GM18526 (cell line): ENCODE measurements at regions not wholly inside any gene's neighbourhood (a gene's known extent, or its start where the extent isn't known, plus 50 kb on each side); places are given as distances from the start of the nearest gene placed in this dataset.

Experiments
- POLR2A ChIP-seq: IDR thresholded peaks from 3 replicates; pipeline ENCODE4 v1.6.1; 2011; ENCODE audit not compliant: insufficient read length; ENCODE audit errors: extremely low read depth

DNA sequence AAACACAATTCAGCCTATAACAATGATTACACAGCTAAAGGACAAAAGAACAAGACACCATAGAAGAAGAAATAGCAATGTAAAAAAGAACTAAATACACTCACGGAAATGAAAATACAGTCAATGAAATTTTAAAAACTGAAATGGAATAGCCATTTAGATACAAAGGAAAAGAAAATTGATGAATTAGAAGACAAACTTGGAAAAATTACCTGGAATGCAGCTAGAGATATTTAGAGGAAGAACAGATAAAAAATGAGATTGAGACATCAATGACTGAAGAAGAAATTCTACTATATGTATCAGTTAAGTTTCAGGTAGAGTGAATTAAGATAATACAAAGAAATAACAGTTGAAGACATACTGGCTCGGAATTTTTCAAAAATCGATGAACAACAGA is 430.4 kb upstream of the NR5A2 start:
- TF ChIP-seq POLR2A, result no peak

DNA sequence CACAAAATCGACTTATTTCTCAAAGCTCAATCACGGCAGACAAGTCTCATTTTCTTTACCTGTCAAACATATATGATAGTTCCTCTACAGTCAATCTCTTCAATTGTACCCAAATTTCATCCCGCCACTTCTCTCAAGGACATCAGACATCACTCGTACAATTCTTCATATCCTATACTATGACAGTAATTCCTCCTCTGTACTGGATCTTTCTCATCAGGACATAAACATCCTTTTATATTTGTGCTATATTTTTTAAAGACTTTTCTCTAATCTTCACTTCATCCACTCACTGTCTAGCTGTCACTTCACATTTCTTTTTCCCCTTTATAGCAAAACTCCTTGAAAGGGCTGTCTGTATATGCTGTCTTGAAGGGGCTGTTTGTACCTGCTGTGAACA is 419.1 kb upstream of the NR5A2 start:
- no peak for TF ChIP-seq POLR2A

DNA sequence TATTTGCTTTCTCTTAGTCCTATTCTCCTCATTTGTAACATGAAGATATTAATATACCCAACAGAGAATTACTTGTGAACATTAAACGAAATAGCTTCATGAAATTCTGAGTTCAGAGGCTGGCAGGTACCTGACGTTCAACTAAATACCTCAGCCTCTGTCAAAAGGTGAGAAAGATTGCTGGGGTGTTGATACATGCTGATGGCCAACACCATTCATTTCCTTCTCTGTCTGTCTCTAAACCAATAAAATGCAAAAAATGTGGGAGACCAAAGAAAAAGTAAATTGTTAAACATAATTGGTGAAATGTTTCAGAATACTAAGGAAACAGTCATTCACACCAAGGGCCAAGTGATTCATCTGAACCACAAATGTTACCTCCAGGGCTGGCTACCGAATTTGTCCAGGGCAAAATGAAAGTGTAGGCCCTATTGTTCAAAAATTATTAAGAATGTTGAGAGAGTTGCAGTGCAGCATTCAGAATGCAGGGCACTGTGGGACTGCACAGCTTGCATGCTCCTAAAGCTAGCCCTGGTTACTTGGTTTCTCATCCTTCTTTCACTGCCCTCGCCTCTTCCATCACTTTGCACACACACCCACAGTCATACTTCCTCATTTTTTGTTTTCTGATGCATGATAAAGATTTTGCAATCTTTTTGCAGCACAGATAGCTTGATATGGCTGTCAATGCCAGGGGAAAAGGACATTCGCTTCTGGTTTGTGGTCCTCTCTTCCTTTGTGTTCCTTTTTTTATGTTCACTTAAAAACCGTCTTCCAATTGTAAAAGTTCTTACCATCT is 414.3 kb upstream of the NR5A2 start:
- no peak for TF ChIP-seq POLR2A

DNA sequence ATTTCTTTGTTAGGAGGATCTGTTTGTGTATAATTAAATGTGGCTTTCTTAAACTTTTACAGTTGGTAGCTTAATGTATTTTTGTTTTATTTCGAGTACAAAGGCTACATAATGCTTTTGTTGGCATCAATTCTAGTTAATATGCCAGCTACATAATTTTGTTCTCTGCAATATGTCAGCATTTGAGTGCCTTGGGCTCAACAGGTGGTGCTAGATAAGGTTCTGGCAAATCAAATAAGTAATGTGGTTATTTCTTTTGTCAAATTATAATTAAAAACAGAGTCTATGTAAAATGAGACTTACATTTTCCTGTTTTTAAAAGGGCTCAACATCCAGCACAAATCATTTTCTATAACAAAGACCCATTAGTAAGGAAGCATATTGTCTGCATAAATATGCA is 410.6 kb upstream of the NR5A2 start:
- TF ChIP-seq POLR2A, result no peak

DNA sequence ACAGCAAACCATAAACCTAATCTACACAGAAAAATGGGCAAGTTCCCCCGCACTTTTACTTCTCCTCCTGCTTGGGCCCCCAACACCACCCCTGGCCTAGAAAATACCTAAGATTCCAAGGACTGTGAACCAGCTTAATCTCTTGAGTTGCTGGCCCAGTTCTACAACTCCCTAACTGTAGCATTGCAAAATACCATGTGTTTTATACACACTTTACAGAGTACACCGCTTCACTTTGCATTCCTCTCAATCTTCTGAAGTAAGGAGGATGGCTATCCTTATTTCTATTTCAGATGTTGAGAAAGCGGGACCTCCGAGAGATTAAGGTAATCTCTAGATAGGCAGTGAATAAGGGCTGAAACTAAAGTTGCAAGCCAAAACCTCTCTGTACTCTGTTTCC is 408.3 kb upstream of the NR5A2 start:
- no peak for TF ChIP-seq POLR2A

DNA sequence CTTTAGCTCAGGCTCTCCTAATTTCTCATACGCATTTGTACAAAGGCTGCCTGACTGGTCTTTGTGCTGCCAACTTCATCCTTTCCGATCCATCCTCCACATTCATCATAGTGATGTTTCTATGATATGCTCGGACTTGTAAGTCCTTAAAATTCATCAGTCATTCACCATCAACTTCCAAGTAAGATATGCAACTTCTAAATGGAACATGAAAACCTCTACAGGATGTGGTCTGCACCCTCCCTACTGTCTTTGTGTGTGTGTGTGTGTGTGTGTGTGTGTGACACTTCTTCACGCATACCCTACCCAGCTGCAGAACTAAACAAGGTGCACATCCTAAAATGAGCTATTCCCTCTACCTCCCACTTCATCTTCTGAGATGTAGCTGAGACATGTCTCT is 397.9 kb upstream of the NR5A2 start:
- no peak for TF ChIP-seq POLR2A

DNA sequence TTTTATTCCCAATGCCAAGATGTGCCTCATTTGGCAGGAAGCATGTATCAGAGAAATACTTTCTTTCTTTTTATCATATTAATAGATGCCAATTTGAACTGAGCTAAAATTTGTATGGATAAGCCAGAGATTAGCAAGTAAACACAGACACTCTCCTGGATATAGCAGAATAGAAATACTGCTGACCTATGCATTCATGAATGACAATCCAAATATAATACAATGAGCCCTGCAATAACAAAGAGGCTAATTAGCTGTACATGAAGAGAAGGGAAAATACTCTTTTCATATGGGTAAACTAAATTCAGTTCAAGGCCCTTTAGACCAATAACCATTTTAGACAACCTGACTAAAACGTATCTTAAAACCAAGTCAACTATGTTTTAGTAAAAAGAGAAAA is 388.1 kb upstream of the NR5A2 start:
- TF ChIP-seq POLR2A, result no peak

DNA sequence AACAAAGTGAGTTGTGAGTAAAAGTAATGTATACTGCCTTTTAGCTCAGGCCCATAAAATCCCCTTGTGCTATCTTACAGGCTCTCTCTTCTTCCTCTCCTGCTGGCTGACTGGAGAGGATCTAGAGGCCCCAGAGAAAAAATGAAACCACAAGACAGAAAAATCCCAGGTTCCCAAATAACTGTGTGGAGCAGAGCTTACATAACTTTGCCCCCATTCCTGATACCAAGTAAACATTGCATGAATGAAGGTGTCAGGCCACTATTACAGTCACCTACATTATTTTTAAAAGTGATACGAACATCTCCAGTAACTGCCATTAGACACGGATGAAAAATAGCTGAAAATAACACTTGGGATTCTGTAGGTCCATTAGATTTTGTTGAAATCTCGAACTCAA is 386.0 kb upstream of the NR5A2 start:
- TF ChIP-seq POLR2A, result no peak

DNA sequence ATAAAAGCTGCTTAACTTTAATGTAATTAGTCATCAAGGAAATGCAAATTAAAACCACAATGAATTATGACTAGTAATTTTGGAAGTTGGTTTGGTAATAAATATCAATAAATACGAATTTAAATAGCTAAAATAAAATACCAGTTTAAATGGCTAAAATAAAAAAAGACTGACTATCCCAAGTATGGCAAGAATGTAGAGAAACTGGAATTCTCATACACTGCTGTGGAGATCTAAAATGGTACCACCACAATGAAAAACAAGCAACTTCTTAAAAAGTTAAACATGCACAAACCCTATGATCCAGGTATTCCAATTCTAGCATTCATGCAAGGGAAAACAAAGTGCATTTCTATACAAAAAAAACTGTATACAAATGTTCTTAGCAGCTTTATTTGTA is 382.6 kb upstream of the NR5A2 start:
- TF ChIP-seq POLR2A, result no peak

DNA sequence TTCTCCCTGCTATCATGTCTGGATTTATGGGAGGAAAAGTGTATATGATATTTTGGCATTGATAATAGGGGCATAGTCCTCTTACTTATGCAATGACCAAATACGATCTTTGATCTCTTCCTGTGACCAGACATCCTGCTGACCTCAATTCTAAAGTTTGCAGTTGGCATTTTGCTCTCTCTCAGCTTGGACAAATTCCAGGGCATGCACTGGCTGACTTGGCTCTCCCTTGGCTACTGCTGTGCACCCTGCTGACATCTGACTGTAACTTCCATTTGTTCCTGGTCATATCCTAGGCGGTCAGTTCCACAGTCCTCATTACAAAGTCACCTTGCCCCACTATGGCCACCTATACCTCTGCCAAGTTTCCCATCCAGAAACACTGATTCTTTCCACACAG is 380.7 kb upstream of the NR5A2 start:
- TF ChIP-seq POLR2A, result no peak

DNA sequence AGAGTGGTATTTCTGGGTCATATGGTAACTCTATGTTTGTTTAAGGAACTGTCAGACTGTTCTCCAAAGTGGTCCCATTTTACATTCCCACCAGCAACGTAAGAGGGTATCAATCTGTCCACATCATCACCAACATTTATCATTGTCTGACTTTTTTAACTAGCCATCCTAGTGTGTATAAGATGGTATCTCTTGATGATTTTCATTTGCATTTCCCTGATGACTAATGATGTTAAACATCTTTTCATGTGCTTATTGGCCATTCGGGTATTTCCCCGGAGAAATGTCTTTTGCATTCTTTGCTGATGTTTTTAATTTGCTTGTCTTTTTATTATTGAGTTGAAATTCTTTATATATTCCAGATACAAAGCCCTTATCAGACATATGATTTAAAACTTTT is 370.1 kb upstream of the NR5A2 start:
- TF ChIP-seq POLR2A, result no peak

DNA sequence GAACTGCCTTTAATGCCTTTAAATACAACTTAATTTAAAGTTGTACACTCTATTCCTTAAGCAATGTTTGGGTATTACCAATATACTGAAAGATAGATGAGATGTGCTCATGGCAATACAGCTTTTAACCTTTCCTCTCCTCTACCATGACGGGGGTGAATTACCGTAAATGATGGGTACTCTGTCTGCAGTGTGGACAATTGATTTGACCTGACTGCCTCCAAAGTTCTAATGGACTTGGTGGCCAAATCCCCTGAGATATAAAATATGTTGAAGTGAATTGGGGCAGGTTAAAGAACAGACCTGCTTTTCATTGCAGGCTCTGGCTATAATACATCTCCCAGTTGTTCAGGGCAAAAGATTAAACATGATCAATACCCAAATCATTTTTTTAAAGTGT is 367.4 kb upstream of the NR5A2 start:
- no peak for TF ChIP-seq POLR2A

DNA sequence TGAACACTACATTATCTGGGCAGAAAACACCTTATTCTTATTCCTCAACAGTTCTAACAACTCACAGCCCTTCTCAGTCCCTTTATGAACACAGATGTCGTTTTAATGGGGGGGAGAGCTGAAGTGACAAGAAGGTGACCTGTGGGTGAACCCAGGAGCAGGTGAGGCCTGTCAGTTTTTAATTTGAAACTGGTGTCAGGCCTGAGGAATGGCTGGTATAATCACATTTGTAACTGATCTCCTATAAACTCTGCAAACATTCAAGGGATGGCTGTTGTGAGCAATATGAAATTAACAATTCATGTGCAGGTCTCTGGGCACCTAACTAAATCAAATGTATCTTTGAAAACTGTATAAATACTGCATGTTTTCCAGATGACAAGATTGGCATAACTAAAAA is 362.1 kb upstream of the NR5A2 start:
- TF ChIP-seq POLR2A, result no peak

DNA sequence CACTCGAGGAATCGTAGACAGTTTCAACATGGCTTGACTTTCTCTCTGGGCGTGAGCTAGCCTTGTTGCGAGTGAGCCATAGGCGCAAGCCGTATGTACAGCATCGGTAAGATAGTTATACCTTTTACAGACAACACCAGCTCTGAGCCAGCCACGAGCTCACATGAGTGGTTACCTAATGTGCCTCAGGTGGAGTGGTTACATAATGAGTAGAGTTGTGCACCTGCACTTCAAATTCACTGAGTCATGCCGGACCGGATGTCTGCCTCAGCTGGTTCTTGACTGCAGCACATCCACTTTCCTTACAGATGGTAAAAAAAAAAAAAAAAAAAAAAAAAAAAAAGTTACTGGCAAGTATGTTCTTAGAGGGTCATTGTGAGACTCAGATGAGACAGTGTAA is 360.4 kb upstream of the NR5A2 start:
- TF ChIP-seq POLR2A, result no peak

DNA sequence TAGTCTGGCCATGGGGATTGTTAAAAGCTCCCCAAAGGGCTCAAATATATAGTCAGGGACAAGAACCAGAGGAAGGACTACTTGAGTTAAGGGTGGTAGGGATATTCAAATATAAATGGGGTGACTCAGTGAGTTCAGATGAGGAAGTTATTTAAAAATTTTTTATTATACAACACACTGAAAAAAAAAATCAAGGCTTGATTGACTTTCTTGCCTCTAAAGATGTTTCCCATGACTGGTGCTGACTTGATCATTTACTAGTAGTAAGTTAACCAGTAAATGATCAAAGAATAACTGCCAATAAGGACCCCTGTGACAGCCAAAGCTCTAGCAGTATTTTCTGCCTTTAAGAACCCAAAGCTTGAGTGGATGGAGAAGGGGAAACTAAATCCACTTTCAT is 357.6 kb upstream of the NR5A2 start:
- TF ChIP-seq POLR2A, result no peak

DNA sequence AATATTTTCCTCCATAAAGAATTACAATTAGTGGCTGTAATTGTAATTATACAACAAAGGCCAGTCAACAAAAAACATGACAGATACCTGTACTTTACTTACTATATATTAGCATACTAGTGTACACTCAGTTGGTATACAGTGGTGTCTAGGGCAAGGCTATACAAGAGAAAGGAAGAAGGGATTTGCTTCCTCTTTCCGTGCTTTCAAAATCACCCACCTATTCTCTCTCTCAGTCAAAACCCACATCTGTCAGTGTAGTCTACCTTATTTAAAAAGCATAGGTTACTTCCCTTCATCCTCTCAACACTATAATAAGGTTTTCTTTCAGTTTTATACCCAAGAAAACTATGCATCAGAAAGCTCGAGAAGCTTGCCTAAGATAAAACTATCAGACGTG is 355.8 kb upstream of the NR5A2 start:
- no peak for TF ChIP-seq POLR2A

DNA sequence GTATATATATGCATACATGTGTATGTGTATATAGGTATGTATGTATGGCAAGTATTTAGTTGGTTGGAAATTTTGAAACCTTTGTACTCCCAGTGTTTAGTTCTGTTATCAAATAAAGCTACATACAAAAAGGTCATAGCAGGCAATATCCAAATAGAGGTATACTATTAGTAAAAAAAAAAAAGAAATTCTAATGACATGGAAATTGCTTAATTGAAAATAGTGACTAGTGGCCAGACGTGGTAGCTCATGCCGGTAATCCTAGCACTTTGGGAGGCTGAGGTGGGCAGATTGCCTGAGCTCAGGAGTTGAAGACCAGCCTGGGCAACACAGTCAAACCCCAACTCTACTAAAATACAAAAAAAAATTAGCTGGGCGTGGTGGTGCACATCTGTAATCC is 351.6 kb upstream of the NR5A2 start:
- no peak for TF ChIP-seq POLR2A
